B cell (primary cell): ENCODE measurements at regions not wholly inside any gene's neighbourhood (a gene's known extent, or its start where the extent isn't known, plus 50 kb on each side); places are given as distances from the start of the nearest gene placed in this dataset.

Source experiments
- EZH2 ChIP-seq: IDR thresholded peaks from 2 replicates; pipeline ENCODE4 v1.6.1; 2012; ENCODE audit warnings: borderline replicate concordance, low read depth, mild to moderate bottlenecking, moderate library complexity, low read length; ENCODE audit not compliant: insufficient read depth, poor library complexity, severe bottlenecking
- TF ChIP-seq, protein P1 (sequence below): fragments of 200-600 bp; IDR thresholded peaks from one replicate; pipeline ENCODE4 v1.8.0; 2022; ENCODE audit warnings: antibody characterized with exemption, mild to moderate bottlenecking

DNA sequence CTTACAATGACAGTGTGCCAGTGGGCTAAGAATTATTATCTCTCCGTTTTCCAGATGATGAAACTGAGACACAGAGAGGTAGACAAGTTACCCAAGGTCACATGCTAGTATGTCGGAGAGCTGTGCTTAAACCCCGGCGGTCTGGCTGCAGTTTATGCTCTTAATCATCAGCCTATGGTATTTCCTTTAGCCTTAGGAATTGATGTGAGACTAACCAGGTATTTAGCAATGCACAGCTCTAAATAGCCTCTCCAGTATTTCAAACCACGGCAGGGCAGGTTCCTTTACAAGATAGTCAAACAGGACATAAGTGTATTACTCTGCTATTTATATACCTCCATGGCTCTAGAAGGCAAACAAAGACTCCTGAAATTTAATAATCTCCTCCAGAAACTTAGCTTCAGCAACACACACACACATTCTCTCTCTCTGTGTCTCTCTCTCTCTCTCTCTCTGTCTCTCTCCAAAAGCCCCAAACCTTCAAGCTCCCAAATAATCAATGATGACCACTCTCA, 142.0 kb upstream of the ZNF217 start:
- TF ChIP-seq, protein P1, sequence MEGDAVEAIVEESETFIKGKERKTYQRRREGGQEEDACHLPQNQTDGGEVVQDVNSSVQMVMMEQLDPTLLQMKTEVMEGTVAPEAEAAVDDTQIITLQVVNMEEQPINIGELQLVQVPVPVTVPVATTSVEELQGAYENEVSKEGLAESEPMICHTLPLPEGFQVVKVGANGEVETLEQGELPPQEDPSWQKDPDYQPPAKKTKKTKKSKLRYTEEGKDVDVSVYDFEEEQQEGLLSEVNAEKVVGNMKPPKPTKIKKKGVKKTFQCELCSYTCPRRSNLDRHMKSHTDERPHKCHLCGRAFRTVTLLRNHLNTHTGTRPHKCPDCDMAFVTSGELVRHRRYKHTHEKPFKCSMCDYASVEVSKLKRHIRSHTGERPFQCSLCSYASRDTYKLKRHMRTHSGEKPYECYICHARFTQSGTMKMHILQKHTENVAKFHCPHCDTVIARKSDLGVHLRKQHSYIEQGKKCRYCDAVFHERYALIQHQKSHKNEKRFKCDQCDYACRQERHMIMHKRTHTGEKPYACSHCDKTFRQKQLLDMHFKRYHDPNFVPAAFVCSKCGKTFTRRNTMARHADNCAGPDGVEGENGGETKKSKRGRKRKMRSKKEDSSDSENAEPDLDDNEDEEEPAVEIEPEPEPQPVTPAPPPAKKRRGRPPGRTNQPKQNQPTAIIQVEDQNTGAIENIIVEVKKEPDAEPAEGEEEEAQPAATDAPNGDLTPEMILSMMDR = no peak
- TF ChIP-seq EZH2 = no peak
